Thyroid gland (tissue), 4 donors: ENCODE measurements at regions not wholly inside any gene's neighbourhood (a gene's known extent, or its start where the extent isn't known, plus 50 kb on each side); places are given as distances from the start of the nearest gene placed in this dataset.

ENCODE experiments used
- CTCF ChIP-seq, 6 experiments: fragments of 200-600 bp in 3 of 6; fragments of 450-650 bp in 3 of 6; sonication (generic) in 3 of 6; IDR thresholded peaks; one replicate each; pipeline ENCODE4 v1.5.1; 2016 to 2019; ENCODE audit warnings: antibody characterized with exemption in 6 of 6, mild to moderate bottlenecking in 2 of 6, inconsistent platforms in 1 of 6, moderate library complexity in 1 of 6
- POLR2A ChIP-seq, 2 donors: fragments of 450-650 bp; IDR thresholded peaks; one replicate each; pipeline ENCODE4 v1.6.1; 2017; ENCODE audit warnings: antibody characterized with exemption in 2 of 2, mild to moderate bottlenecking in 2 of 2, moderate library complexity in 1 of 2

GRCh38 chr16:86682219-86682904 lies 104.0 kb downstream of the FOXL1 start:
- TF ChIP-seq POLR2A (IDR thresholded peaks at IDR 0.05) (no peak), CTCF (IDR thresholded peaks at IDR 0.05) (no peak)
